ENCODE measurements at regions not wholly inside any gene's neighbourhood (a gene's known extent, or its start where the extent isn't known, plus 50 kb on each side); places are given as distances from the start of the nearest gene placed in this dataset.

DNA sequence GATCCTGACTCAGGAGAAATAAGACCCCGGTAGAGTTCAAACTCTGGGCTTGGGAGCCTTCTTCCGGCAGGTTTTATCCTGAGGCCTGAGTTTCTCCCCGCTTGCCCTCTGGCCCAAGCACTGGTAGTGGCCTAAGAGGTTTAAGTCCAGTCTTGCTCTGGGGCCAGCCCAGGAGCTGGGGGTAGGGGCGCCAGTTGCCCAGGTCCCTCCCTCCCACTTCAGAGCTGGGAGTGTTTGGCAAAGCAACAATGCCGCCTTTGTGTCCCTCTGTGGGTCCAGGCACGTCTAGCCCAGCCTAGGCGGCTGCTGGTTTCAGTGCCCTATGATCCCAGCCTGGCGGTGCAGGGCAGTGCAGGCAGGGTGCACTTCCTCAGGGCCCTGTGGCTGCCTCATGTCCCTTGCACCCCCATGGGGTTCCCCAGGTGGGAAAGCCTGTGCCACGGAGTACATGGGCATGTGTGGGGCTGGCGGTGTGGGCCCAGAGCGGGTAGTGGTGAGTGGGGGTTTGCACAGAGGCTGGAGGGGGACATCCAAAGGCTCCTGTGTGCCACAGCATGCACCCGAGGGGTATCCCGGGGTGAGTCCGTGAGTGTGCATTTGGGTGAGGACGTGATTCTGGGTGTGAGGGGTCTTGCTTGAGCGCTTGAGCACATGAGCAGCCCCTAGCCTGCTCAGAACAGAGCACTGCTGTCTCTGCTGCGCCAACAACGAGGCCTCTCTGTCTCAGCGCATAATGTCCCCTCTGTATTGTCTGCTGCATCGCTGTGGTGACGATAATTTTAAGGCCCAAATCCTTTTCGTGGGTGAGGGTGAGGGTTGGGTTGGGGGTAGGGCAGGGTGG is 61.7 kb upstream of the PSD2 start:
- Histone ChIP-seq H3K4me1 (ENCODE audit: insufficient read depth, low read length) (no peaks in the 10 kb centered on the region), H3K27me3 (ENCODE audit: insufficient read depth, low read length) (no peaks in the 10 kb centered on the region), H3K36me3 (ENCODE audit: insufficient read depth, low read length) (no peaks in the 10 kb centered on the region), H3K9me3 (ENCODE audit: control insufficient read depth in 1 of 2, low read length in 2 of 2) (no peaks in the 10 kb centered on the region), H3K4me3 (ENCODE audit: low read length in 2 of 2) (no peak overlapping the region), H3K27ac (ENCODE audit: low read depth, low read length) (no peak overlapping the region)
- DNase-seq, result no peak
- Mint-ChIP-seq H3K9me3 (no peaks in the 10 kb centered on the region), H3K36me3 (no peaks in the 10 kb centered on the region), H3K27me3 (no peaks in the 10 kb centered on the region), H3K27ac (no peak overlapping the region), H3K4me1 (no peaks in the 10 kb centered on the region), H3K4me3 (no peak overlapping the region)
- CTCF ChIA-PET (ENCODE audit: partially characterized antibody), result interaction anchor here (1.5 kb wide), 1 partner anchor 100 kb away, joined by 3 read pairs; no protein-coding TSS in a partner anchor
- intact Hi-C loops (cut with micrococcal nuclease), result no loop called here
- POLR2A ChIA-PET (ENCODE audit: partially characterized antibody), result no interaction called here

DNA sequence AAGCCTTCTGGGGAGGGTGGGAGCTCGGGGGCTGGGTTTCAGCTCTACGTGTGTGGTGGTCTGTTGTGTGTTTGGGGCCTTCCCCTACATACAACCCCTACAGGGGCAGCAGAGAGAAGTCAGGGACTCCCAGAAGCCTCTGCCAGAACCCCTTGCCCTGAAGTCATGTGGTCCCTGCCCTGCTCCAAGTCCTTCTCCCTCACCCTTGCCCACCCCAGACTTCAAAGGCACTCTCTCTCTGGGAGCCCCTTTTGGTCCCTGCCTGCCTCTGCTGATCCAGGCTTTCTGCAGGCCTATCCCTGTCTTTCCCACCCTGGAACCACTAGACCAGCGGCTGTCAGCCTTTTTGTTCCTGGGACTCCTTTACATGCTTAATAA is 61.1 kb upstream of the PSD2 start:
- no peak for DNase-seq
- Mint-ChIP-seq H3K4me3 (no peak overlapping the region), H3K27ac (no peak overlapping the region), H3K9me3 (no peaks in the 10 kb centered on the region), H3K36me3 (no peaks in the 10 kb centered on the region), H3K27me3 (no peaks in the 10 kb centered on the region), H3K4me1 (no peaks in the 10 kb centered on the region)
- Histone ChIP-seq H3K36me3 (ENCODE audit: insufficient read depth, low read length) (no peaks in the 10 kb centered on the region), H3K4me3 (ENCODE audit: low read length in 2 of 2) (no peak overlapping the region), H3K27ac (ENCODE audit: low read depth, low read length) (no peak overlapping the region), H3K9me3 (ENCODE audit: control insufficient read depth in 1 of 2, low read length in 2 of 2) (no peaks in the 10 kb centered on the region), H3K4me1 (ENCODE audit: insufficient read depth, low read length) (no peaks in the 10 kb centered on the region), H3K27me3 (ENCODE audit: insufficient read depth, low read length) (no peaks in the 10 kb centered on the region)
- ChIA-PET POLR2A (ENCODE audit: partially characterized antibody) (no interaction called here), CTCF (ENCODE audit: partially characterized antibody) (no interaction called here)
- intact Hi-C loops (cut with micrococcal nuclease), result no loop called here

GRCh38 chr5:139738193-139739149 is 57.1 kb upstream of the PSD2 start:
- Mint-ChIP-seq H3K4me3 (peak overlapping the region in 1 of 8 donors; percentile 33), H3K4me1 (no peaks in the 10 kb centered on the region), H3K27me3 (no peaks in the 10 kb centered on the region), H3K9me3 (no peaks in the 10 kb centered on the region), H3K27ac (no peak overlapping the region), H3K36me3 (no peaks in the 10 kb centered on the region)
- Histone ChIP-seq H3K4me3 (ENCODE audit: low read length in 2 of 2) (no peak overlapping the region), H3K4me1 (ENCODE audit: insufficient read depth, low read length) (no peaks in the 10 kb centered on the region), H3K27ac (ENCODE audit: low read depth, low read length) (no peak overlapping the region), H3K27me3 (ENCODE audit: insufficient read depth, low read length) (no peaks in the 10 kb centered on the region), H3K9me3 (ENCODE audit: control insufficient read depth in 1 of 2, low read length in 2 of 2) (no peaks in the 10 kb centered on the region), H3K36me3 (ENCODE audit: insufficient read depth, low read length) (no peaks in the 10 kb centered on the region)
- intact Hi-C loops (cut with micrococcal nuclease), result no loop called here
- DNase-seq, result no peak
- ChIA-PET POLR2A (ENCODE audit: partially characterized antibody) (no interaction called here), CTCF (ENCODE audit: partially characterized antibody) (interaction anchor here (0.6 to 1.7 kb wide), 4 partner anchors 16 to 231 kb away, joined by 3 to 6 read pairs (median 4); no protein-coding TSS in a partner anchor)

GRCh38 chr5:139739150-139739974 is 56.2 kb upstream of the PSD2 start:
- Mint-ChIP-seq H3K4me3 (peak overlapping the region in 1 of 8 donors; percentile 33), H3K9me3 (no peaks in the 10 kb centered on the region), H3K36me3 (no peaks in the 10 kb centered on the region), H3K27ac (no peak overlapping the region), H3K27me3 (no peaks in the 10 kb centered on the region), H3K4me1 (no peaks in the 10 kb centered on the region)
- no peak overlapping the region for H3K4me3 ChIP-seq (ENCODE audit: low read length in 2 of 2)
- POLR2A ChIA-PET (ENCODE audit: partially characterized antibody), result no interaction called here
- H3K9me3 ChIP-seq (ENCODE audit: control insufficient read depth in 1 of 2, low read length in 2 of 2), result no peaks in the 10 kb centered on the region
- DNase-seq, result no peak
- CTCF ChIA-PET (ENCODE audit: partially characterized antibody), result interaction anchor here (0.6 to 1.7 kb wide), 4 partner anchors 15 to 230 kb away, joined by 3 to 6 read pairs (median 4); no protein-coding TSS in a partner anchor
- no peaks in the 10 kb centered on the region for H3K4me1 ChIP-seq (ENCODE audit: insufficient read depth, low read length)
- no peaks in the 10 kb centered on the region for H3K27me3 ChIP-seq (ENCODE audit: insufficient read depth, low read length)
- H3K36me3 ChIP-seq (ENCODE audit: insufficient read depth, low read length), result no peaks in the 10 kb centered on the region
- intact Hi-C loops (cut with micrococcal nuclease), result no loop called here
- H3K27ac ChIP-seq (ENCODE audit: low read depth, low read length), result no peak overlapping the region

DNA sequence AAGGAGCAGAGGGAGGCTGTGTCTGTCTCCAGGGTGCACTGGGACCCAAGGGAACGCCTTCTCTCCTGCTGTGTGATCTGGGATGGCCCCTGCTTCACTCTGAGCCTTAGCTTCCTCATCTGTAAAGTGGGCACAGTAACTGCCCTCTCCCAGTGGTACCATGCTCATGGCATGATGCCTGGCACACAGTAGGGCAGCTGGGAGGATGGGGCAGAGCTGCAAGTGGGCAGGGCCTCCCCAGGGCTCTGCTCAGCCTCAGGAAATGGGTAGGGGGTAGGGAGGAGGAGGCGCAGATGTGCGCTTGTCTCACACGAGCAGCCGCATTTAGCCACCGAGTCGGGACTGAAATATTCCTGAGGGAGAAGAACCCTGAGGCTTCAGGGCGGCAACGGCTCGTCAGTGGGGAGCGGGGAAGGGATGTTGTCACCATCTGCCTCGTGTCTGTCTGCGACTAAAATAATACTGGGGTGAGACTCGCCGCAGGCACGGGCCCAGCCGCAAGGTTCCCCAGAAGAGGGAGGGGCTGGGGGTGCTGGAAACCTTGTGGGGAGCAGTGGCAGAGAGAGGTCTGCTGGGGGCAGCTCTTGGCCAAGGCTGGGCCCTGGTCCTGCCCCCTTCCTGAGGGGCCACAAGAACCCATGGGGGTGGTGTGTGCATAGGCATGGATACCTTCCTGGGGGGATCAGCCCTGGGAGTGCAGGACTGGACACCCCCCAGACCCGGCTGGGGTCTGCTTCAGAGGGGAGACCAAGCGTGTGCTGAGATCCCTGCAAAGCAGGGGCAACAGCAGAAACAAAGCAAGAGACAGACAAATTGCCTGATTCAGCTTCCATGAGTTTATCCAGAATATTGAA is 55.2 kb upstream of the PSD2 start:
- Mint-ChIP-seq H3K36me3 (no peaks in the 10 kb centered on the region), H3K9me3 (no peaks in the 10 kb centered on the region), H3K27me3 (no peaks in the 10 kb centered on the region), H3K27ac (no peak overlapping the region), H3K4me1 (peaks cover 0 to 7% (median 0%) of the 10 kb centered on the region in 4 donors), H3K4me3 (peak overlapping the region in 1 of 8 donors; percentile 9)
- Histone ChIP-seq H3K27ac (ENCODE audit: low read depth, low read length) (no peak overlapping the region), H3K4me3 (ENCODE audit: low read length in 2 of 2) (no peak overlapping the region), H3K9me3 (ENCODE audit: control insufficient read depth in 1 of 2, low read length in 2 of 2) (no peaks in the 10 kb centered on the region), H3K27me3 (ENCODE audit: insufficient read depth, low read length) (no peaks in the 10 kb centered on the region), H3K4me1 (ENCODE audit: insufficient read depth, low read length) (no peaks in the 10 kb centered on the region), H3K36me3 (ENCODE audit: insufficient read depth, low read length) (no peaks in the 10 kb centered on the region)
- intact Hi-C loops (cut with micrococcal nuclease), result no loop called here
- CTCF ChIA-PET (ENCODE audit: partially characterized antibody), result interaction anchor here (1.7 kb wide), 1 partner anchor 25 kb away, joined by 6 read pairs; no protein-coding TSS in a partner anchor
- no peak for DNase-seq
- POLR2A ChIA-PET (ENCODE audit: partially characterized antibody), result no interaction called here

DNA sequence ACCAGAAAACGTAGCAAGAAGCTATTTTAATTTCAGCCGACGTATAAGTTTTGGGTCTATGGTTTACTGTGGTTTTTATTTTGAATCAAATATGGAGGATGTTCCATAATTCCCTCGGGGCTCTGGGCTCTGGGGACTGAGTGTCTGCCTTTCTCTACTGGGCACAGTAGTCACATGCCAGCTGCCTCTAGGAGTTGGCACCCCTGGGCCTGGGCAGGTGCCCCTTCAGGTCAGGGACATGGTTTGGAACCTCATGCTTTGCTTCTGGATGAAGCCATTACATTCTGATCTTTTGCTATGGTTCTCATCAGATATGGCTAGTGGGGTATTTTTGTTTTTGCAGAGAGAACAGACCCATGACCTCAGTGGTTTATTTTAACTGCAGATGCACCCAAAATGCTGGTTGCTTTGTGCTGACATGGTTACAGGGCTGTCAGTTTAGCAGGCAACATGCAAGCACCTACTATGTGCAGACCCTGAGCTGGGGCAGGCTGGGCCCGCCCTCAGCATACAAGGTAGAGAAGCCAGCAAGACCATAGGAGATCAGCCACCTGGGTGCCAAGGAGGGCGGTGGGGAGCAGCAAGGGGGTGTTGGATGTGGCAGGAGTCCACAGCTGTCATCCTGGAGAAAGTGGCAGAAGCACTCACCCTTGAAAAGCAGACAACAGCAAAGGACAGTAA is 54.5 kb upstream of the PSD2 start:
- Histone ChIP-seq H3K4me3 (ENCODE audit: low read length in 2 of 2) (no peak overlapping the region), H3K27ac (ENCODE audit: low read depth, low read length) (no peak overlapping the region), H3K36me3 (ENCODE audit: insufficient read depth, low read length) (no peaks in the 10 kb centered on the region), H3K4me1 (ENCODE audit: insufficient read depth, low read length) (no peaks in the 10 kb centered on the region), H3K9me3 (ENCODE audit: control insufficient read depth in 1 of 2, low read length in 2 of 2) (no peaks in the 10 kb centered on the region), H3K27me3 (ENCODE audit: insufficient read depth, low read length) (no peaks in the 10 kb centered on the region)
- CTCF ChIA-PET (ENCODE audit: partially characterized antibody), result no interaction called here
- no peak overlapping the region for H3K4me3 Mint-ChIP-seq
- intact Hi-C loops (cut with micrococcal nuclease), result no loop called here
- H3K4me1 Mint-ChIP-seq, result peaks cover 0 to 10% (median 3%) of the 10 kb centered on the region in 4 donors
- H3K27ac Mint-ChIP-seq, result no peak overlapping the region
- no peaks in the 10 kb centered on the region for H3K36me3 Mint-ChIP-seq
- H3K9me3 Mint-ChIP-seq, result no peaks in the 10 kb centered on the region
- no peaks in the 10 kb centered on the region for H3K27me3 Mint-ChIP-seq
- no peak for DNase-seq
- POLR2A ChIA-PET (ENCODE audit: partially characterized antibody), result no interaction called here

Measured in CD4-positive, alpha-beta memory T cell (primary cell).